WTC11 (cell line): ENCODE measurements at regions not wholly inside any gene's neighbourhood (a gene's known extent, or its start where the extent isn't known, plus 50 kb on each side); places are given as distances from the start of the nearest gene placed in this dataset.

ENCODE experiments used
- CBFB ChIP-seq: sonication (generic); formaldehyde crosslinking; IDR thresholded peaks from 2 replicates; pipeline ENCODE4 v1.8.1; 2022; ENCODE audit warnings: mild to moderate bottlenecking, low read depth, missing genetic modification reagents
- E2F4 ChIP-seq: sonication (generic); formaldehyde crosslinking; IDR thresholded peaks from 2 replicates; pipeline ENCODE4 v1.8.1; 2022; ENCODE audit warnings: low read depth, mild to moderate bottlenecking, moderate library complexity, missing genetic modification reagents, borderline replicate concordance
- E2F5 ChIP-seq: sonication (generic); formaldehyde crosslinking; IDR thresholded peaks from 2 replicates; pipeline ENCODE4 v1.8.1; 2022; ENCODE audit warnings: mild to moderate bottlenecking, moderate library complexity, missing genetic modification reagents
- FOXJ3 ChIP-seq: sonication (generic); formaldehyde crosslinking; IDR thresholded peaks from 2 replicates; pipeline ENCODE4 v1.9.0; 2021; ENCODE audit warnings: missing genetic modification reagents, mild to moderate bottlenecking, borderline replicate concordance
- IRF2 ChIP-seq: sonication (generic); formaldehyde crosslinking; IDR thresholded peaks from 2 replicates; pipeline ENCODE4 v1.8.0; 2022; ENCODE audit warnings: low read depth, missing genetic modification reagents, borderline replicate concordance
- KAT7 ChIP-seq: sonication (generic); formaldehyde crosslinking; IDR thresholded peaks from 2 replicates; pipeline ENCODE4 v1.8.1; 2023; ENCODE audit warnings: missing genetic modification reagents, mild to moderate bottlenecking, borderline replicate concordance
- NR1H2 ChIP-seq: sonication (generic); formaldehyde crosslinking; IDR thresholded peaks from 2 replicates; pipeline ENCODE4 v1.9.0; 2021; ENCODE audit warnings: mild to moderate bottlenecking, moderate library complexity, missing genetic modification reagents
- OVOL2 ChIP-seq: fragments of 250-450 bp; sonication (Bioruptor Pico); IDR thresholded peaks from 2 replicates; pipeline ENCODE4 v1.9.0; 2021; ENCODE audit warnings: mild to moderate bottlenecking, borderline replicate concordance
- TCF7 ChIP-seq: sonication (generic); formaldehyde crosslinking; IDR thresholded peaks from 2 replicates; pipeline ENCODE4 v1.8.0; 2022; ENCODE audit warnings: mild to moderate bottlenecking, low read depth, missing genetic modification reagents, moderate library complexity
- TF ChIP-seq, protein P1 (sequence below): fragments of 200-600 bp; IDR thresholded peaks from 2 replicates; pipeline ENCODE4 v1.8.0; 2022; ENCODE audit warnings: antibody characterized with exemption
- TF ChIP-seq, protein P2 (sequence below): sonication (generic); formaldehyde crosslinking; IDR thresholded peaks from 2 replicates; pipeline ENCODE4 v1.8.1; 2023; ENCODE audit warnings: mild to moderate bottlenecking, missing genetic modification reagents, moderate library complexity
- TF ChIP-seq, protein P3 (sequence below): sonication (generic); formaldehyde crosslinking; conservative IDR thresholded peaks from 2 replicates; pipeline ENCODE4 v1.8.1; 2023; ENCODE audit warnings: mild to moderate bottlenecking, low read depth, missing genetic modification reagents, moderate library complexity
- TF ChIP-seq, protein P4 (sequence below): sonication (generic); formaldehyde crosslinking; IDR thresholded peaks from 2 replicates; pipeline ENCODE4 v1.8.1; 2022; ENCODE audit warnings: low read depth, missing genetic modification reagents, borderline replicate concordance

DNA sequence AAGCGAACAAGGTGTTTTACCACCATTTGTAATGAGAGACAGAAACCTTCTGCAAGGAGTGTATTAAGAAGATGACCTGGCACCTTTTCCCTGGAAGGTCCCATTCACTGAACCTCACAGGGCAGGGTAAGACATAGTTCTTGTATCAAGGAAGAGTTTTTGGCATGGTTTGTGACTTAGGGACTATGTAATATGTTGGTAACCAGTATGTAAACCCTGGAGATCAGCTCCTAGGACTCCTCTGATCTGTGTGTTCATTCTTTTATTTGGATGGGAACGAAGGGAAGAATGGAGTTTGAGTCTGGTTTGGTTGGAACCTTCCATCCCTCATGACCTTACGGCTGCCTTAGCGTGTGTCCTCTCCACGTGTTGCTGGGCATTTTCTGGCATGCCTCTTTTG is 175.4 kb downstream of the CAND1 start:
- no peak for TF ChIP-seq NR1H2 (CRISPR knock-in tag)
- no peak for TF ChIP-seq KAT7
- no peak for TF ChIP-seq E2F4 (CRISPR knock-in tag)
- TF ChIP-seq, protein P1, sequence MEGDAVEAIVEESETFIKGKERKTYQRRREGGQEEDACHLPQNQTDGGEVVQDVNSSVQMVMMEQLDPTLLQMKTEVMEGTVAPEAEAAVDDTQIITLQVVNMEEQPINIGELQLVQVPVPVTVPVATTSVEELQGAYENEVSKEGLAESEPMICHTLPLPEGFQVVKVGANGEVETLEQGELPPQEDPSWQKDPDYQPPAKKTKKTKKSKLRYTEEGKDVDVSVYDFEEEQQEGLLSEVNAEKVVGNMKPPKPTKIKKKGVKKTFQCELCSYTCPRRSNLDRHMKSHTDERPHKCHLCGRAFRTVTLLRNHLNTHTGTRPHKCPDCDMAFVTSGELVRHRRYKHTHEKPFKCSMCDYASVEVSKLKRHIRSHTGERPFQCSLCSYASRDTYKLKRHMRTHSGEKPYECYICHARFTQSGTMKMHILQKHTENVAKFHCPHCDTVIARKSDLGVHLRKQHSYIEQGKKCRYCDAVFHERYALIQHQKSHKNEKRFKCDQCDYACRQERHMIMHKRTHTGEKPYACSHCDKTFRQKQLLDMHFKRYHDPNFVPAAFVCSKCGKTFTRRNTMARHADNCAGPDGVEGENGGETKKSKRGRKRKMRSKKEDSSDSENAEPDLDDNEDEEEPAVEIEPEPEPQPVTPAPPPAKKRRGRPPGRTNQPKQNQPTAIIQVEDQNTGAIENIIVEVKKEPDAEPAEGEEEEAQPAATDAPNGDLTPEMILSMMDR, result no peak
- TF ChIP-seq OVOL2 (CRISPR knock-in tag), result no peak
- TF ChIP-seq, protein P2, sequence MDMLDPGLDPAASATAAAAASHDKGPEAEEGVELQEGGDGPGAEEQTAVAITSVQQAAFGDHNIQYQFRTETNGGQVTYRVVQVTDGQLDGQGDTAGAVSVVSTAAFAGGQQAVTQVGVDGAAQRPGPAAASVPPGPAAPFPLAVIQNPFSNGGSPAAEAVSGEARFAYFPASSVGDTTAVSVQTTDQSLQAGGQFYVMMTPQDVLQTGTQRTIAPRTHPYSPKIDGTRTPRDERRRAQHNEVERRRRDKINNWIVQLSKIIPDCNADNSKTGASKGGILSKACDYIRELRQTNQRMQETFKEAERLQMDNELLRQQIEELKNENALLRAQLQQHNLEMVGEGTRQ, result no peak
- TF ChIP-seq, protein P3, sequence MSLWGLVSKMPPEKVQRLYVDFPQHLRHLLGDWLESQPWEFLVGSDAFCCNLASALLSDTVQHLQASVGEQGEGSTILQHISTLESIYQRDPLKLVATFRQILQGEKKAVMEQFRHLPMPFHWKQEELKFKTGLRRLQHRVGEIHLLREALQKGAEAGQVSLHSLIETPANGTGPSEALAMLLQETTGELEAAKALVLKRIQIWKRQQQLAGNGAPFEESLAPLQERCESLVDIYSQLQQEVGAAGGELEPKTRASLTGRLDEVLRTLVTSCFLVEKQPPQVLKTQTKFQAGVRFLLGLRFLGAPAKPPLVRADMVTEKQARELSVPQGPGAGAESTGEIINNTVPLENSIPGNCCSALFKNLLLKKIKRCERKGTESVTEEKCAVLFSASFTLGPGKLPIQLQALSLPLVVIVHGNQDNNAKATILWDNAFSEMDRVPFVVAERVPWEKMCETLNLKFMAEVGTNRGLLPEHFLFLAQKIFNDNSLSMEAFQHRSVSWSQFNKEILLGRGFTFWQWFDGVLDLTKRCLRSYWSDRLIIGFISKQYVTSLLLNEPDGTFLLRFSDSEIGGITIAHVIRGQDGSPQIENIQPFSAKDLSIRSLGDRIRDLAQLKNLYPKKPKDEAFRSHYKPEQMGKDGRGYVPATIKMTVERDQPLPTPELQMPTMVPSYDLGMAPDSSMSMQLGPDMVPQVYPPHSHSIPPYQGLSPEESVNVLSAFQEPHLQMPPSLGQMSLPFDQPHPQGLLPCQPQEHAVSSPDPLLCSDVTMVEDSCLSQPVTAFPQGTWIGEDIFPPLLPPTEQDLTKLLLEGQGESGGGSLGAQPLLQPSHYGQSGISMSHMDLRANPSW, result no peak
- TF ChIP-seq E2F5 (CRISPR knock-in tag), result no peak
- TF ChIP-seq CBFB (CRISPR knock-in tag), result no peak
- TF ChIP-seq, protein P4, sequence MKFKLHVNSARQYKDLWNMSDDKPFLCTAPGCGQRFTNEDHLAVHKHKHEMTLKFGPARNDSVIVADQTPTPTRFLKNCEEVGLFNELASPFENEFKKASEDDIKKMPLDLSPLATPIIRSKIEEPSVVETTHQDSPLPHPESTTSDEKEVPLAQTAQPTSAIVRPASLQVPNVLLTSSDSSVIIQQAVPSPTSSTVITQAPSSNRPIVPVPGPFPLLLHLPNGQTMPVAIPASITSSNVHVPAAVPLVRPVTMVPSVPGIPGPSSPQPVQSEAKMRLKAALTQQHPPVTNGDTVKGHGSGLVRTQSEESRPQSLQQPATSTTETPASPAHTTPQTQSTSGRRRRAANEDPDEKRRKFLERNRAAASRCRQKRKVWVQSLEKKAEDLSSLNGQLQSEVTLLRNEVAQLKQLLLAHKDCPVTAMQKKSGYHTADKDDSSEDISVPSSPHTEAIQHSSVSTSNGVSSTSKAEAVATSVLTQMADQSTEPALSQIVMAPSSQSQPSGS (CRISPR knock-in tag), result no peak
- TF ChIP-seq FOXJ3 (CRISPR knock-in tag), result no peak
- no peak for TF ChIP-seq IRF2 (CRISPR knock-in tag)
- no peak for TF ChIP-seq TCF7 (CRISPR knock-in tag)
